NCI-H510A treated with DMSO at 0.1 percent for 48 hours (cell line): ENCODE measurements at regions not wholly inside any gene's neighbourhood (a gene's known extent, or its start where the extent isn't known, plus 50 kb on each side); places are given as distances from the start of the nearest gene placed in this dataset.
A peak's percentile ranks its signal among the peaks of the same experiment; 100 is the strongest.

ENCODE experiments used
- DNase-seq: peaks from one replicate; lab custom pipeline; 2025; lab: John Stamatoyannopoulos, UW

GRCh38 chr10:121240011-121240410 is 358.2 kb downstream of the FGFR2 start:
- no peak for DNase-seq

GRCh38 chr10:121240556-121240955 is 357.7 kb downstream of the FGFR2 start:
- peak; percentile 42 for DNase-seq

GRCh38 chr10:121241337-121241736 is 356.9 kb downstream of the FGFR2 start:
- no peak for DNase-seq

DNA sequence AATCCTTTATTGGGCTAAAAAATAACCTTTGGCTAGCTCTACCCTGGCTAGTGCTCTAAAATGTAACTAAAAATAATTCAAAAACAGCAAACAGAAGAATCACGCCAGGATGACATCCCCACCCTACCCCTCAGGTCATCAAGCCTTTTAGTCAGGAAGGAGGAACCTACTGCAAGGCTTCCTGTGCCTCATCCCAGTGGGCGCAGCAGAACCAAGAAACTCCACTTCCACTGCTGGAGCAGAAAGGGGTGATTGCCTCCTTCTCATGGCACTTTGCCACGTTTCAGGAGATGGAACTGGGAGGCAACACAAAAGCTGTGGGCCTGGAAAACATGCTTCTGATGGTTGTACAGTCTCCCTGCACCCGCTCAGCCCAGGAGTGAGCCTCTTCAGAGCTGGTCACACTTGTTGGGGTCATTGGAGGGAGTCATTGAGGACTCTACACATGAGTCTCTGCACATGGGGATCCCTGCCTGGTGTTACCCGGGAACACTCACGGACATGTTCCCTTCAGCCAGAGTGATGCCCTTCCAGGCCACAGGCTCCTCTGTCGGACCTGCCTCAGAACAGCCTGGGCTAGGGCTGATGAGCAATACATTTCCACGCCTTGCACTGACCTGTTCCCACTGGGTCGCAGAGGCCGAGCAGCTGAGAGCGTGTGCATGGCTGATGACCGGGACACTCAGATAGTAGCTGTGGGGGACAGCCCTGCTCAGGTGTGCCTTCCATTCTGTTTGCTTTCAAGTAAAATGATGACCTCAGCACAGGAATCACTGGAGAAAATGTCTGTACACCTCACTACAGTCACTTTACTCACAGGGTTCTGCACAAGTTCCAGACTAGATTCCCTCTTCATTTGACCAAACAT is 355.3 kb downstream of the FGFR2 start:
- no peak for DNase-seq

- DNase-seq, result no peak
These were observed 354.5 kb downstream of the FGFR2 start for GRCh38 chr10:121243609-121244241.

- DNase-seq, result no peak
These were observed 353.4 kb downstream of the FGFR2 start for GRCh38 chr10:121244818-121245217.

- peak; percentile 58 for DNase-seq
These were observed 352.5 kb downstream of the FGFR2 start for GRCh38 chr10:121245754-121246153.

GRCh38 chr10:121248266-121248665 is 350.0 kb downstream of the FGFR2 start:
- DNase-seq, result no peak

GRCh38 chr10:121250995-121251764 is 347.1 kb downstream of the FGFR2 start:
- no peak for DNase-seq

DNA sequence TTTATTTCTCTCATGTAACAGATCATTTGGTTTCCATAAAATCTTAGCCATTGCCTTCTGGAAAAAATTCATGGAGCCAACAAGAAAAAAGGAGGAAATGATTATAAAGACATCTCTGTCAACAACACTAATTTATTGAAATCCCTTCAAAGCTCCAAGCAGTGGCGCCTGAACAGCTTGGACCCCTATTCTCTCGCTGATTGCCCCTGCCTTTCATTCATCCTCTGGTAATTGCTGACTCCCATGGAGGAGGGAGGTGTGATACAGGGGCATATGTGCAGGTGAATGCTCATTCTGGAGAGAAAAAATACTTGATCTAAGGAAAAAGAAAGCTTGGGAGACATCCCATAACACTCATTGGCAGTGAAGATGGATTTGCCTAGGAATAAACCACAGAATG is 345.5 kb downstream of the FGFR2 start:
- DNase-seq, result no peak

DNA sequence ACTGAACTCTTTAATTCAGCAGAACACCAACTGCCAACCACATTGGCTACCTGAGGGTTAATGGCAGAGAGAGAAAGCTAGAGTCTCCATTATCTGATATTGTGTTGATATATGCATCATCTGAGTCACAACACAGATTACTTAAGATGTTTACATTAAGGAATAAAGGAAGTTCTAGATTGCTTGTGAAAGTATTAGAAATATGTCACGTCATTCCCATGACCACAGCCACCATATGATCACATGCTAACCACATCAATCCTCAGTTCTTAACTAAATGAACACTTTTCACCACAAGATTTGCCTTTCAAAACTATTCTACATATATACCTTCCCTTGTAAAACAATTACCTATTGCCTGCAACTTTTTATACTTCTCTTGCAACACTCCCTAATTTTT is 337.9 kb downstream of the FGFR2 start:
- DNase-seq, result no peak

DNA sequence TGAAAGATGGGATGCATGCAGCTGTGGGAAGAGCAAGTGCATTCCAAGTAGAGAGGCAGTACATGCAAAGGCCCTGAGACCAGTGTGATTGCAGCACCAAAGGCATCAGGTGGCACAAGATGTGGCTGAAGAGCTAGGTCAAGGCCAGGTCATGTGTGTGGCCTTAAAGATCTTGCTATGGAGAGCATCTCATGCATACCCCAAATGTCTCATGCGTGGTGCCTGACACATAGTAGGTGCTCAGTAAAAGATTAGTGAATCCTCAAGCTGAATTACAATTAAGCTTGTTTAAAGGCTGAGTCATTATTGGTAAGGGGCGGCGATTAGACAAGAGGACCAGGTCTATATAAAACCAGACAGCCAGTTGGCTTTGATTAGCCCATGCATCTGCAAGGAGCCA is 336.6 kb downstream of the FGFR2 start:
- no peak for DNase-seq

- no peak for DNase-seq
These were observed 335.3 kb downstream of the FGFR2 start for GRCh38 chr10:121262774-121263430.

GRCh38 chr10:121263431-121263783 is 334.8 kb downstream of the FGFR2 start:
- DNase-seq, result no peak

DNA sequence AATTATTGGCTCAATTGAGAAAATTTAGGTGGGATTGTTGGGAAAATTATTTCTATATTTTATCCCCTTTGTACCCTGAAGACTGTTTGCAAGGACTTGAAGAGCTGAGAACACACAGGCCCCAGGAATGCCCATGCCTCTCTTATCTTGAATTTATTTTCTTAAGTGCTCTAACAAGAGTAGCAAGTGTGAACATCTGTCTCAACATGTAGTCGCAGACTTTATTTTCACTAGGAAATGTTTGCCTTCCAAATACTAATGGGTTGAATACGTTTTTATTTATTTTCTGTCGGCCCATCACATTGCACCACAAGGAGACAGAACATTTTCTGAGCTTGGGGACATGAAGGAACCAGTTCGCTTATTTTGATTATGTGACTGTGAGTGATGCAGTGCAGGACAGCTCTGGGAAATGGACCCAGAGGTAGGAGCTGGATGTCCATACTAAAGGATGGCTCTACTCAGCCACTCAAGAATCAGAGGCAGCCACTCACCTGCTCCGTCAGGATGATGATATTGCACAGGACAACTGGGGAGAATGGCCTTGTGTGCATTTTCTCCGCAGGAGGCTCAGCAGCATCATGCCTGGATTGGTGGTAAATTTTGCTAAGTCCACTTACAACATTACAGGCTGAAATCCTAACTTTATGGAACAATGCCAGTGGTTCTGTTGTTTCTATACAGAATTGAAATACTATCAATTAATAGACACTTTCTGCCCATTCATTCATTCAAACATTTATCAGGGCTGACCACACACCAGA is 332.7 kb downstream of the FGFR2 start:
- DNase-seq, result no peak

DNA sequence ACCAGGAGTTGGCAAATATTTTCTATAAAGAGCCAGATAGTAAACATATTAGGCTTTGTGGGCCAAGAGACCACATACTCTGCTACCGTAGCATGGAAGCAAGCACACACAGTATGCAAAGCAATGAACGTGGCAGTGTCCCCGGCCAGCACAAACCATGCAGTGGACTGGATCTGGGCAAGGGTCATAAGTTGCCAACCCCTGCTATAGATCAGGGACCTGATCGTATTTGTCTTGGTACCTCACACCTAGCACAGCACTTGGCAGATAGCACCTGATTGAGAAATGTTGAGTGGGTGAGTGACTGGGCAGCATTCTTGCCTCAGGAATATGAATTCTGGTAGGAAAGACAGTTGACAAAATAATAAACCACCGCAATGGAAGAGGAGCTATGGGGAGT is 331.9 kb downstream of the FGFR2 start:
- no peak for DNase-seq

DNA sequence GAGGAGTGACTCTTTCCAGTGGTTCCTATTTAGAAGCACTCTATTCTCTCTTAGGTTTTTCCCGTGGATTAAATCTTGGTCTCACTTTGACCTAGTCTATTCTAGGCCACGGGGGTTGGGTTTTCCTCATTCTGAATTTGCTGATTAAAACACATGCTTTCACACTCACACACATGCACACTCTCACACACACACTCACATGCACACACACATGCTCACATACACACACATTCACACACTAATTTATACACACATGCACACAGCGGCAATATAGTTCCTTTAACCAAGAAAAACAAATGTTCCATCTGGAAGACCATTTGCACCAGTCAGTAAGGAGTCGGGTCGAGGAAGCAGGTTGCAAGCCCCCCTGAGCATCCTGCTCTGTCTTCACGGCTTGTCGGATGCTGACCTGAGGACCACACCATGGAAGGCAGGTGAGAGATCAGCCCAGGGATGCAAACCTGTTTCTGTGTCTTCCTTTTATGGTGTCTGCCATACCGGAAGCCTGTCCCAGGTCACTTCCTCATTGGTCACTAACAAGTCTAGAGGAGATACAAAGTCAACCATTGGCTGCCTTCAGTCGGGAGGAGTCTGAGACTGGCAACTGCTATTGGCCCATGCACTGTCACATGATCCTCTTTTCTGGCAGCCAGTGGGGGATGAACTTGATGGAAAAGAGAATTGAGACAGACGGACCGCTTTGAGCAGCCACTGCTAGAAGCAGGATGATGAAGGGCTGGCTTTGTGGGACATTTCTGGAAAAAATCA is 330.8 kb downstream of the FGFR2 start:
- no peak for DNase-seq

DNA sequence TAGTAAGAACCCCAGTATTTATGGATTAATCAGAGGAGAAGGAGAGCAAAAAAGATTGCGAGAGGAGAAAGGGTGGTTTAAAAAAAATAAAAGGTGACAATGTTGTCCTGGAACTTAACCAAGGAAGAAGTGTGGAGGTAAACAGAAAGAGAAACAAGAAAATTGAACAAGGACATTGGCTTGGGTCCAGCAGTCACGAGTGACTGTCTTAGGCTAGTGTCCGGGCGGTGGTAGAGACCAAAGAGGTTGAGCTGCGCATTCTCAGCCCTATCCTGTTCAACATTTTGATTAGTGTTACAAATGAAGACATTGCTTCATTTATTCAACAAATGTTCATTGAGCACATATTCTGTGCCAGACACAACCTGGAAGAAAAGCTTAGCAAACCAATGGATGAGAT is 329.9 kb downstream of the FGFR2 start:
- no peak for DNase-seq

DNA sequence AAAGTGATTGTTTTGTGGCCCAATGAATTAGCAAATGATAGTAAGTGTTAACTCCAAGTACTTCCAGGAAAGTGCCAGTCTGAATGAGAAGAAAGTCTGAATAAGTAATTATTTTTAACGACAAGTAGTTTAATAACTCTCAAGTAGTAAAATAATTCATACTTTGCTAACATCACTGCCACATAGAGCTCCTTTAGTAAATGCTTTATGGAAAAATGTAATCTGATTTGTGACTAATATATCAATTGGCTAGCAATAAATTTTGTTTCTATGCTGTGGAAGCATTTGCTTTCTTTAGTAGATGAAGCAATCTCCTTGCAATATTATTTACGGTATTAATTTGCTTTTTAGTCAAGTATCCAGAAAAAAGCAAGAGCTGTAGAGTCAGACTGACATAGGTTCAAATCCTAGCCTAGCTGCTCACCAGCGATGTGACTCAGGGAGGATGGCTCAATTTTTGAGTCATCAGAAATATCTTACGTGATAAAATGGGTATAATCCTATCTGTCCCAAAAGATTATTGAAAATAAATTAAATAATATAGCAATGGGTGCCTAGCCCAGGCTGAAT is 329.3 kb downstream of the FGFR2 start:
- no peak for DNase-seq

DNA sequence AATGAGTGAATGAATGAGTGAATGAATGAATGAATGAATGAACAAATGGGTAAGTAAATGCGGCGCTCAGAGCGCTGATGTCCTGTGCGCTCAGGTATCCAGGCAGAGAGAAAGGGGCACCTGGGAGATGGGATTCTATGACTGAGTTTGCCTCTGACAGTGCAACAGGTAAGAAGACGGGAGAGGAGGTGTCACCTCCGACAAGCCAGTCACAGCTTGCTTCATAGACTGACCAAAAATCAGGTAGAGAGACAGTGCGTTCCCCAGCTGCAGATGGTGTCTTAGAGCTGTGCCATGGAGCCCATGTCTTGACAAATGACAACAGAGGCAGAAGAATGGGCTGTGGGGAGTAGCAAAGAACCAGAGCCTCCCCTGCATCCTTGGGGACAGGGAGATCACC is 327.3 kb downstream of the FGFR2 start:
- DNase-seq, result no peak

GRCh38 chr10:121276046-121276445 is 322.2 kb downstream of the FGFR2 start:
- DNase-seq, result no peak
